Stimulated activated CD8-positive, alpha-beta memory T cell treated with anti-CD3 and anti-CD28 coated beads, Interleukin-4, amount 100 ng/mL, for 1 hour (primary cell): ENCODE measurements at regions not wholly inside any gene's neighbourhood (a gene's known extent, or its start where the extent isn't known, plus 50 kb on each side); places are given as distances from the start of the nearest gene placed in this dataset.
"Not testable (repeated sequence)": the region's sequence is repeated elsewhere in the genome, so short reads cannot be mapped to it uniquely, and the experiment has no call there.

Experiments used
- DNase-seq, 2 donors: peaks; one replicate each; pipeline ENCODE4 v3.0.0-alpha.2; 2020; ENCODE audit warnings: low read depth in 2 of 2, low spot score in 1 of 2

DNA sequence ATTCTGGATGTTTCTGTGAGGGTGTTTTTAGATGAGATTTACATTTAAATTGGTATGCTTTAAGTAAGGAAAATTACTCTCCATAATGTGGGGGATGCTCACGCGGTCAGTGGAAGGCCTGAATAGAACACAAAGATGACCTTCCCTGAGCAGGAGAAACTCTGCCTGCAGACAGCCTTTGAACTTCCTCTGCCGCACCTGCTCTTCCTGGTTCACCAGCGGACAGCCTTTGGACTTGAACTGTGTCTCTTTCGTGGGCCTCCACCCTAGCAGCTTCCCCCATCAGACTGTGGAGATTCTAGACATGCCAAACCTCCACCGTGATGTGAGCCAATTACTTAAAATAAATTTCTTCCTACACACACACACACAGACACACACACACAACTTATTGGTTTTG lies 210.7 kb downstream of the EFCAB11 start:
- no peak for DNase-seq

DNA sequence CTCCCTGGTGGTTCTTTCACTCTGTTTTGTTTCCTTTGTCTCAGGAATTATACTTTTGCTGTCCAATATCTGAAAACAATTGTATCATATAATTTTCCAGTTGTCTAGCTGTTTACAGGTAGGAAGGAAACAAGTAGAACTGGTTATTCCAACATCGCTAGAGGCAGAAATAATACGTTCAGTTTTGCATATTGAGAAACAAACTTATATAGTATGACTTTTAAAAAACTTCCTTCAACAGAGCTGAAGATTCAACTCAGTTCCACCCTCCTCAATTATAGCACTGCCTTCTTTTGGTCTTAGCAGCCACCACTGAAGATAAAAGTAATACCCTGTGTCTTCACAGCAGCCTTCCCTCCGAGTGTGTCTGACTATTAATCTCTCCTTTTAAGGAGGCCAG lies 214.3 kb downstream of the EFCAB11 start:
- DNase-seq = no peak

DNA sequence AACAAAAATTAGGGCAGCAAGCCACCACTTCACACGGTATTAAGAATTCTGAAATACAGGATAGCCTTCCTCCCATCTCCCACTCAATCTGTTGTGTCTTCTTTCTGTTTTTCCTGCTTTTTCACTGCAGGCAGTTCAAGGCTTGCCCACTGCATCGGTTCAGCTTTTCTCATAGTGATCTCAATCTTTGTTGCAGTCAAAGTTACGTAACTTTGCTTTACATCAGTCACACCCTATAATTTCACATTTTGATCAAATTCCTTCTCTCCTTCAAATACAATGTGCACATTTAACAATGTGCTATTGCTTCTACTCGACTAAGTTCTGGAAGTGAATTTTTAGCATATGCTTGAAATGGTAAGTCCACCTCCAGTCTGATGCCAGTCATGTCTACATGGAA lies 217.6 kb downstream of the EFCAB11 start:
- DNase-seq = no peak

DNA sequence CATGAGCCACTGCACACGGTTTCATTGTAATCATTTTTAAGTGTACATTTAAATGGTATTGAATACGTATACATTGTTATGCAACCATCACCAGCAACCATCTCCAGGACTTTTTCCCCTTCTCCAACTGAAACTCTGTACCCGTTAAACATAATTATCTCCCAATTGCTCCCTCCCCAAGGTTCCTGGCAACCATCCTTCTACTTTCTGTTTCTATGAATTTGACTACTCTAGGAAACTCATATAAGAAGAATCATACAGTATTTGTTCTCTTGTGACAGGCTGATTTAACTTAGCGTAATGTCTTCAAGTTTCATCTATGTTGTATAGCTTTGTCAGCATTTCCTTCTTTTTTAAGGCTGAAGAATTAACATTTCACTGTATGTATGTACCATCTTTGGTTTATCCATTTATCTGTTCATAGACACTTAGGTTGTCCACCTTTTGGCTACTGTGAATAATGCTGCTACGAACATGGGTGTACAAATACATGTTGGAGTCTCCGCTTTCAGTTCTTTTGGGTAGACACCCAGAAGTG lies 223.1 kb downstream of the EFCAB11 start:
- no peak for DNase-seq

DNA sequence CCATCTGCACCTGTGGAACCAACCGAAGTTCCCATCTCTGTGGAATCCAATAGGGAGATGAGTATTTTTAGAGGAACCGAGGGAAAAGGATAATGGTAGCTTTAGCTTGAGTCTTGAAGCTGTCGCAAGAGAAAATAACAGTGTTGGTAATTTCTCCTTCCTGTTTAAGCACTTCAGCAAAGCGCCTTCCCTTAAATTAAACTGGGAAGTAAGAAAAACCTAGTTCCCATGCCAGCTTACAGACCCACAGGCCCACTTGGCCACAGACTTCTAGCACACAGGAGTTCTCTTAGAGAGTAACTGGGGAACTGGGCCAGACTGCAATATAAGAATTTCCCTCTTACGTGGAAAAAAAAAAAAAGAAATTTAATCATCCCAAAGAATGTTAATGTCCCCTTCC lies 223.8 kb downstream of the EFCAB11 start:
- no peak for DNase-seq

DNA sequence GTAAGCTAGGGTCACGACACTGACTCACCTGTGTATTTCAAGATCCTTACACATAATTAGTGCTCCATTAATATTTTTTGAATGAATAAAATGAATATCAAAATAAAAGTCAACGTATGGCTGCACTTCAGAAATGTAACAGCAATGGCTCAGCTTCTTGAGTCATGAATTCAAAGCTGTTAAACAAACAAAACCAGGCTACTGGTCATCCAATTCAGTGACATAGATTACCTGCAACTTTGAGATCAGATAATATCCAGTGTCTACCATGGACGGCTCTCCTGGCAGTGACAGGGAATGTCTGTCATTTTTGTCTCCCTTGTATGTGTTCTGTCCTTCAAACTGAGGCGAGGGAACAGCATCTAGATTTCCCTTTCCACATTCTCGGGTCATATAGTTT lies 225.6 kb downstream of the EFCAB11 start:
- no peak for DNase-seq

DNA sequence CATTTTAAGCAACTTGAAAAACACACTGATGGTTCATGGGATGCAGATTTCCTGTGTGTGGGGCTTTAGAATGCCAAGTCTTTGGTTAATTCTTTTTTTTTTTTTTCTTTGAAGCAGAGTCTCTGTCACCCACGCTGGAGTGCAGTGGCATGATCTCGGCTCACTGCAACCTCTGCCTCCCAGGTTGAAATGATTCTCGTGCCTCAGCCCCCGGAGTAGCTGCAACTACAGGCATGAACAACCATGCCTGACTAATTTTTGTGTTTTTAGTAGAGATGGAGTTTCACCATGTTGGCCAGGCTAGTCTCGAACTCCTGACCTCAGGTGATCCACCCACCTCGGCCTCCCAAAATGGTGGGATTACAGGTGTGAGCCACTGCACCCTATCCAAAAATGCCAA lies 228.3 kb downstream of the EFCAB11 start:
- DNase-seq = not testable (repeated sequence)

DNA sequence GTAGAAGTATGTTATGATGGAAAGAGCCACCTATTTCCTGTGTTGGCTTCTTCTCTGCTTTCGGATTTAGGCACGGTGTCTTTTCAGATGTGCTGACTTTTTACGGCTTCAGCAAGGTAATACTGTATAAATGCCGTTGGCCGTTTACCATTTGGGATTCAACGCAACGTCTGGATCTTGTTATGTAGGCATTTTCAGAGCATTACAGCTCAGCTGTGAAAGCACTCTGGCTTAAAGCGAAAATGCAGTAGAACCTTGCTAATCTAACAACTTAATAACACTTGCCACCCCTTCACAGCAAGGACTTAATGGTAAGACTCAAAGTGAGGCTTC lies 229.9 kb downstream of the EFCAB11 start:
- DNase-seq = no peak

DNA sequence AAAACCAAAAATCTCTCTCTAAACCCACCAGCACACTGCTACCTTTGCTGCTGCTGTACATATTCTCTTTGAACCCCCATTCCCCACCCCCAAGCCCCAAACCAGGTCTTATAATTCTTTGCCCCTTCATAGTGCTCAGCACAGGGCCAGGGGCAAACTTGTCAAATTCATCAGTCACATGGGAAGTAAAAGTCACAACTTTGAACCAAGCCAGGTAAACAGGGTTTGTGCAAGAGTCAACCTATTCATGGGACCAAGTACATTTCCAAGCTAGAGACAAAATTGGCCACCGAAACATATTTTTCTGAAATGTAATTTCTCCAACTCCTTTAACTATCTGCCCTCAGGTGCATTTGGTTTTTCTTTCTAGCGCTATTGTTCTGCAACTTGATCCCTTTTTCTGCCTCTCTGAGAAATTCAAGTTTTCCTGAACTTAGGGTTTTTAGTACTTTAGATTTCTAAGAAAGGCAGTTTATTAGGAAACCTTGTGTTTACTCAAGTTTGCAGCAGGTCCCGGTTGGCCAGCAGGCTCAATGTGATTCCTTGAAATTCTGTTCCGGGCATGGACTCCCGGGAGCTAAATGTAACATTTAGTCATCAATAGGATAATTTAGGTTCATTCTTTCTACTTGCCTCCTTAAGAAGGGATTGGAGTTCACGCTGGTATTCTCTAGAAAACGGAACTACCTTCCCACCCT lies 230.5 kb downstream of the EFCAB11 start:
- DNase-seq = no peak

DNA sequence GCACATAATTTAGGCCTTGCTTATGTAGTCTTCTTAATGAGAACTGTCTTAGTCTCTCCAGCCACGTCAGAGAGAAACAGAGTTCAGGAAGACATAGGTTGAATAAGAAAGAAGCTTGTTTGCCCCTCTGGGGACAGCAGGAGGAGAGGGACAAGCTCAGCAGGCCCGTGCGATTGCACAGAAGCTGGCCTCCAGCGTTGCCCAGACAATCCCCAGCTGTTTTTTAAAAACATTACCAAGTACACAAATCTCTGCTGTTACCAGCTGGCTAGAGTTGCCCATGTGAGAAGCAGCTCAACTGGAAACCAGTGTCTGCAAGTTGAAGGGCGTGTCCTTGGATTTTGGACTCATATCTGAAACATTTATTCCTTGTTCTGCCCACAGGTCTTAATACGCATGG lies 232.6 kb downstream of the EFCAB11 start:
- no peak for DNase-seq

DNA sequence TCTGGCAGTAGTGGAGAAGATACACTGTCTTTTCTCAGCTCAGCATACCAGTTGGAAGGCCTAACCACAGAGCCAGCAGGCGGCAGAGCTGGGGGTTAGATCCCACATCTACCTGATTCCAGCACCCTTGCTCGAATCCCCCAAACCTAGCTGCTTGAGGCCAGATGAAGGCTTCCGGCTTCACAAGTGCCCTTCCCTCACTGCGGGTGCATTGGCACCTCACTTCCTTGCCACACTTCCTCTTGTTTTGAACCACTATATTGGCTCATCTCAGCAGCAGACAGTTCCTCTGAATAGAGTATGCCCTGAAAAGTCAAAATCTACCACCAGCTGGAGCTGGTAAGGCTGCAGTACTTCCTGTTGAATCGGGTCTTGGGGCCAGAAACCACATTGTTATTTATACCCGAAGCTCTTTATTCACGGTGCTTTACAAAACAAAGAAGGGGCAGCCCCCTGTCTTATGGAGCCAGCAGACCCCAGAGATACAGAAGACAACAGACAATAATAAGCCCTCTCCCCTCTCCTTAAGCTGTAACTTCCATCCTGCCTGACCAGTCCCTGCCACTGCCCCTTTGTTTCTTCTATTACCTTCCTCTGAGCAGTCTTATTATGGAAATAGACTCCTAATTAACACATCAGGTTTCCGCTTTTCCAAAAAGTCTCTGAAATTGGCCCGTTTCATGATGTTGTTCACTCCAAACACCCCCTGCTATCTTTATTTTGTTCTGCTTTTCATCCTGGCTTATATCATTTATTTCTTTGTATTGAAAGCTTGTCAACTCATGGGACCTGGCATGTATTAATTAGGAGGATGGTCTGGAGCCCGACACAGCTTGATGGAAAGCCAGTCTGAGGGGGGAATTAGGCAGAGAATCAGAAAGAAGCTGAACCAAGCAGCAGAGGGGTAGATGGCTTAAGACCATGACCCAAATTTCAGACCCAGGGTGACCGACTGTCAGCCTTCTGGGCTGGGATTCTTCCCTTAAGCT lies 233.5 kb downstream of the EFCAB11 start:
- DNase-seq = peak; percentile 39 to 48

DNA sequence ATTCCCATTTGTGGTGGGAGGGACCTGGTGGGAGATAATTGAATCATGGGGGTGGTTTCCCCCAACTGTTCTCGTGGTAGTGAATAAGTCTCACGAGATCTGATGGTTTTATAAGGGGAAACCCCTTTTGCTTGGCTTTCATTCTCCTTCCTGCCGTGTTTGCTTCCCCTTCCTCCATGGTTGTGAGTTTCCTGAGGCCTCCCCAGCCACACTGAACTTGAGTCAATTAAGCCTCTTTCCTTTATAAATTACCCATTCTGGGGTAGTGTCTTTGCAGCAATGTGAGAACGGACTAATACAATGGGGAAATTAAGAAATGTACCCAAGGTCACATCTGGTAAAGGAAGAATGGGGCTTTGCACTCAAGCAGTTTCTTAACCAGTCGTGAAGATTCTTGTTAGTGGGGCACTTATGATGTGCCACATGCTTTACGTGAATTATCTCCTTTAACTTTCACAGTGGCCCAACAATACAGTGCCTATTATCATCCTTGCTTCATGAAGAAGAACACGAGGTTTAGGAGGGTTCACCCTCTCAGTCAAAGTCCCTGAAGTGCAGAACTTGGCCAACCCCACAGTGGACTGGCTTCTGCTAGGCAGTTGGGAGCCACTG lies 234.3 kb downstream of the EFCAB11 start:
- DNase-seq = no peak

DNA sequence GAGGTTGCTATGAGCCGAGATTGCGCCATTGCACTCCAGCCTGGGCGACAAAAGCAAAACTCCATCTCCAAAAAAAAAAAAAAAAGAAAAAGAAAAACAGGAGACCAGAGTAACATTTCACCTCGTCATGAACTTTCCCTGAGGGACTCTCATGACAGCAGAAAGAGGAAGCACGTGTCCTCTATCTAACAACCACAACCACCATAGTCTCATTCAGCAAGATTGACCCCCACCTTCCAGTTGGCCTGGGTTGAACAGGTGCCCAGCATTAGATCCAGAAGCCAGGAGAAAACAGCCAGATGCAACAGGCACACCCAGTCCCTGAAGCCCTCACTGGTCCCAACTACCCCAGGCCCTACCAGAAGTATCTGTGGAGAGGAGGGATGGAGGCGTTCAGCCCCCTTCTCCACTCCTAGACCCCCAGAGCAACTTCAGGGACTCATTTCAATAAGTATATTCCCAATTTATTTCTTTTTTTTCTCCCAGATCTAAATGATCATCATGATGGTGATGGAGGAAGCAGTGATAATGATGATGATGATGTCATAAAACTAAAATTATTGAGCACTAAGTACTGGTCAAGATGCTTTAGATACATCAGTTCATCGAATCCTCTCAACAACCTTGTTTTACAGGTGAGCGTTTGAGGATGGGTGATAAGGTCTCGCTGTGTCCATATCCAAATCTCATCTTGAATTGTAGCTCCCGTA lies 235.0 kb downstream of the EFCAB11 start:
- no peak for DNase-seq

DNA sequence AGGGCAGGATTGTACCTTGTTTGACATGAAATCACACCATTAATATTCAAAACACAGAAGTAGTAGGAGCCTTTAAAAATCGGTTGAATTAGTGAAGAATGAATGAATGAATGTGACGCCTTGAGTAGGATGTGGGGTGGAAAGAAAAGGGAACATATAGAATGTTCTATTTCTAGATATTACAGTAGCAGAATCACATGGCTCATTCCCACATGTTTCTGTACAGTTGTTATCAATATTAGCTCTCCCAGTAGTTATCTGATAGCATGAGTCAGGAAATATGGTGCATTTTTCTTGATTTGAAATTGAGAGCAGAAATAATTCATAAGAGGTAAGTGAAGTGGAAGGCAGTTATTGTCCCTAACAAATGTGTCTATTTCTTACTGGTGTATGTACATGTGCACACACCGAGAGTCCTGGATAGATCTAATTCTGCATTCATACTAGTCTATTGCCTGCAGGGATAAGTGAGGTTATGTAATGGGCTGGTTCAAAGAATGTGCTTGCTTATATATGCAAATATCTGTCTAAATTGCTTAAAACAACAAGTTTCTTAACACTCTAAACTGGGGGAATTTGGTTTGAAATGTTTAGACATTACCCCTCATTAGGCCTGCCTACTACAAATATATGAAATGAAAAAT lies 245.4 kb downstream of the EFCAB11 start:
- no peak for DNase-seq

DNA sequence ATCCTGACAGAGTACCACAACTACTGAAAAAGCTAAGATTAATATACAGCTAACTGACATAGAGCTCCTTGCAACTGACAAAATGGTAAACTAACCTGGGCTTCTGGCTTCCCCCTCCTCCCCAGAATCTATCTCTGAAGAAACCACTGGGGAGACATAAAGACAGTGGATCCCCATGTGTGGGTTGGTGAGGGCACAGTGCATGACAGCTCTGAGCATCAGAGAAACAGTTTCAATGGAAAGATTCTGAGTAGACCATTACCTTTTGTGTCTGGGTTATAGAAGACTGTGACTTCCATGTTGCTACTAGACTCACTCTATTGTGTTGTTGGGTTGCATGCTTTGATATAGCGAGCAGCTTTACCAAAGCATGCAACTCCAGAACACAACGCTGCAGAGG lies 247.4 kb downstream of the EFCAB11 start:
- DNase-seq = no peak

DNA sequence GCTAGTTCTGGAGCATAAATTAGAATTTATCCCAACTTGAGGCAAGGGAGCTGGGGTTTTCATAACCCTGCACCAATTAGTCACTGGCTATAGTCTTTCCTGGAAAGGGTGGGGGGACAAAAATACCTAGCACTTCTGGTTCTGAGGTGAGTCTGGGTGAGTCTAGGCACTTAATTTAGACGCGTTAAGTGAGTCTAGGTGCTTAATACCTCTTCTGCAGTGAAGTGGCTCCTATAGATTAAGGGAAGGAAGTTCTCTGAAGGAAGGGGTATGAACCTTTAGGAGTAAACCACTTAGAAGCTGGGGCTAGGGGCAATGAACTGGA lies 251.7 kb downstream of the EFCAB11 start:
- no peak for DNase-seq

DNA sequence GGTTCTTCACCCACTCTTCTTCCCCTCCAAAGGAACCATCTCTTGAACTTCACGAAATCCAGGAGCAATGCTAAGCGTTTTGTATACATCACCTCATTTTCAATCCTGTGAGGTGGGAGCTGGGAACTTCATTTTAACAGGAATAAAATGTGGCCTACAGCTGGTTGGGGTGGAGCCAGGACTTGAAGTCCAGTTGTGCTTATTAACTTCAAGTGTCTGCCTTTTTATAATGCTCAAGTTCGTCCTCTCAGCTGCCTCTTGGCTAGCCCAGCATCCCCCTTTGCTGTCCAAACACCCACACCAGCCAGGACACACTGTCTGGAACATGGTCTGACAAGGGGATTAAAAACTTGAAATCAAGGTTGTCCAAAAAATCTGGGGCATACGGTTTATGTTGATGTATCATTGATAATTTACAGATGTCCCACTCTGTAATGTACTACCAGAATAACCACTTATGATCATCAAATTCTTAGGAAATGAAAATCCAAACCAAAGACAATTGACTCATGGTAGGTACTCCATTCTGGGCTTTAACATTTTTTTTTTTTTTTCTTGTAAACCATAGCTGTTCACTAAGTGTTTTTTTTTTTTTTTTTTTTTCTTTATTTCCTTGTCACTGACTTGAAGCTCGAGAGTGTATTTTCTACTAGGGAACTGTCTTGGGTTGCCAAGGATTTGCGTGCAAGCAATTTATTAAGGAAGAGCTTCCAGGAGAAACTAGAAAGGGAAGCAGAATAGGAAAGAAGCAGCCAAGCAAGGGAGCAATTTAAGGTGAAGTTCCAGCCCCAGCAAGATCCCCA lies 252.3 kb downstream of the EFCAB11 start:
- no peak for DNase-seq

DNA sequence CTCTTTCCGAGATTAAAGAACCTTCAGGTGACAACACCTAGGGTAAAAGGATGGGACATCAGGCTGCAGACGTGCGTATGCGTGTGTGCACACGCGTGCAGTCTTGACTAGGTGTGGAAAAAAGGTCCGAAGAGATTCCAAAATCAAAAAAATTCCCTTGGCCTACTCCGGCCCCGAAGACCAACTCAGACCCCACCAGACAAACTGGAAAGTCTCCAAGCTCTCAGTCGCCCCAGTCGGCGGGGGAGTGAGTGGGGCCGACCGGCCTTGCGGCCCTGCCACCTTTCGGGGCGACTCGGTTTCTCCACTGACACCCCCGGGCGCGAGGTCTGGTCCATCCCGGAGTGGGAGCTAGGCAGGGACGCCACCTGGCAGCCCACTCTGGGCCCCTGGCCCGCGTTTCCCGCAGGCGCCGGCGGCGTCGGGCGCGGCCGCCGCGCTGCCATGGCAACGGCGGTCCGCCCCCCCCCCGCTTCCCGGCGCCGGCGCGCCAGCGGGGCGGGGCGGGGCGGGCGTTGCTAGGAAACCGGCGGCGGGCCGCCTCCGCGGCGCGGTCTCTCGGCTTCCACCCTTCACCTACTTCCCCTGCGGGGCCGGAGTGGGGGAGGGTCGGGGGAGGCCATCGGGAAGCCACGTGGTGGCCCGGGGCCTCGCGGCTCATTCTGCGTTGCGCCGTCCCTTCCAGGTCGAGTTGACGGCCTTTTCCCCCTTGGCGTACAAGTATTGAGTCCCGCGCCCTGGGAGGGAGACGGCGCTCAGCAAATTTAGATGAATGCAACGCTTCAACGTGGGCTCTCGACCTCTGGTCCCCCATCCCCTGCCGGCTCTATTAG lies 253.1 kb downstream of the EFCAB11 start:
- peak; percentile 59 to 67 for DNase-seq

DNA sequence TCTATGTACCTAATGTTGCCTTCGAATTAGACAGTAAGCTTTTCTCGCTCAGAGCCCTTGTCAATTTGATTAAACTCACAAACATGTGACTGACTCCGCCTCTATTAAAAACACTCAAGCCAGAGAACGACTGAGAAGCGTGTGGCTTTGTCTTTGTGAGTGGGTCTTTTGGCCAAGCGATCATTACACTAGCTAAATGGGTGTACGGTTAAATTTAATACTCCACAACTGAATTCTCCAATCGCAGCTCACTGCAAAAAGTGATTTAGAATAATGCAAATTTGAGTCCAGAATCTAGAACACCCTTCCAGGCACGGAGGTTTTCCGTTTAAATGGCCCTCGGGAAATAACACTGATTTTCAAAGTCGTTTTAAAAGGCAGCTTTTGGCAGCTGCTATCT lies 253.7 kb downstream of the EFCAB11 start:
- DNase-seq = no peak
